NCI-H748 treated with DMSO at 0.1 percent for 48 hours (cell line): ENCODE measurements at regions not wholly inside any gene's neighbourhood (a gene's known extent, or its start where the extent isn't known, plus 50 kb on each side); places are given as distances from the start of the nearest gene placed in this dataset.

Experiments
- DNase-seq: peaks from one replicate; lab custom pipeline; 2025; lab: John Stamatoyannopoulos, UW

GRCh38 chr4:81946996-81947395 lies 426.8 kb downstream of the HNRNPD start:
- DNase-seq: no peak

- DNase-seq: no peak
These were observed 443.1 kb downstream of the HNRNPD start for GRCh38 chr4:81930506-81931238.

GRCh38 chr4:81923140-81923539 lies 450.7 kb downstream of the HNRNPD start:
- no peak for DNase-seq

- no peak for DNase-seq
These were observed 450.6 kb upstream of the RASGEF1B start for GRCh38 chr4:81922313-81922712.

- DNase-seq: no peak
These were observed 450.0 kb upstream of the RASGEF1B start for GRCh38 chr4:81921751-81922159.

GRCh38 chr4:81919810-81920209 lies 448.1 kb upstream of the RASGEF1B start:
- DNase-seq: no peak

GRCh38 chr4:81919223-81919622 lies 447.5 kb upstream of the RASGEF1B start:
- DNase-seq: no peak

- DNase-seq: no peak
These were observed 443.7 kb upstream of the RASGEF1B start for GRCh38 chr4:81915430-81915829.

- no peak for DNase-seq
These were observed 442.9 kb upstream of the RASGEF1B start for GRCh38 chr4:81914623-81915022.

GRCh38 chr4:81913427-81913879 lies 441.7 kb upstream of the RASGEF1B start:
- no peak for DNase-seq

- no peak for DNase-seq
These were observed 440.8 kb upstream of the RASGEF1B start for GRCh38 chr4:81912376-81913030.

GRCh38 chr4:81906905-81907304 lies 435.2 kb upstream of the RASGEF1B start:
- no peak for DNase-seq

- DNase-seq: no peak
These were observed 434.3 kb upstream of the RASGEF1B start for GRCh38 chr4:81905971-81906370.

- DNase-seq: no peak
These were observed 432.4 kb upstream of the RASGEF1B start for GRCh38 chr4:81904121-81904520.

- DNase-seq: no peak
These were observed 431.5 kb upstream of the RASGEF1B start for GRCh38 chr4:81903212-81903611.

- DNase-seq: no peak
These were observed 427.3 kb upstream of the RASGEF1B start for GRCh38 chr4:81898862-81899504.

- no peak for DNase-seq
These were observed 425.2 kb upstream of the RASGEF1B start for GRCh38 chr4:81896936-81897335.

- DNase-seq: no peak
These were observed 419.6 kb upstream of the RASGEF1B start for GRCh38 chr4:81891005-81891996.

GRCh38 chr4:81884986-81885385 lies 413.3 kb upstream of the RASGEF1B start:
- no peak for DNase-seq

GRCh38 chr4:81883530-81884450 lies 412.1 kb upstream of the RASGEF1B start:
- no peak for DNase-seq

- DNase-seq: no peak
These were observed 411.3 kb upstream of the RASGEF1B start for GRCh38 chr4:81883004-81883403.
